Upper lobe of right lung (tissue), 1 donor: ENCODE measurements at regions not wholly inside any gene's neighbourhood (a gene's known extent, or its start where the extent isn't known, plus 50 kb on each side); places are given as distances from the start of the nearest gene placed in this dataset.

Source experiments
- ATAC-seq: fragments of 200-7000 bp; cut with Tn5 transposase; one replicate; pipeline ENCODE4 v1.9.1; 2020; ENCODE audit warnings: mild to moderate bottlenecking, moderate library complexity
- DNase-seq: peaks from one replicate; pipeline ENCODE4 v3.0.0-alpha.2; 2020
- H3K27ac ChIP-seq: fragments of 200-600 bp; one replicate; pipeline ENCODE4 v1.8.0; 2022
- H3K27me3 ChIP-seq: fragments of 200-600 bp; one replicate; pipeline ENCODE4 v1.8.0; 2022; ENCODE audit warnings: mild to moderate bottlenecking
- H3K36me3 ChIP-seq: fragments of 200-600 bp; one replicate; pipeline ENCODE4 v1.8.0; 2022
- H3K4me1 ChIP-seq: fragments of 200-600 bp; one replicate; pipeline ENCODE4 v1.8.0; 2022
- H3K4me3 ChIP-seq: fragments of 200-600 bp; one replicate; pipeline ENCODE4 v1.8.0; 2022; ENCODE audit warnings: mild to moderate bottlenecking
- H3K9me3 ChIP-seq: fragments of 200-600 bp; one replicate; pipeline ENCODE4 v1.8.0; 2022
- CTCF ChIP-seq: fragments of 200-600 bp; IDR thresholded peaks from one replicate; pipeline ENCODE4 v1.8.0; 2022; ENCODE audit warnings: antibody characterized with exemption
- intact Hi-C: fragments of 100-400 bp; cut with DNase I; formaldehyde crosslinking; loops from one replicate; pipeline ENCODE4 v1.11.0; 2022
- donor health status: DM: no; HTN: yes; CAD: no; lungs with severe emphysema.

- Histone ChIP-seq H3K27ac (no peak overlapping the region), H3K27me3 (no peaks in the 10 kb centered on the region), H3K4me1 (no peaks in the 10 kb centered on the region), H3K4me3 (no peak overlapping the region), H3K9me3 (peaks cover 4% of the 10 kb centered on the region), H3K36me3 (no peaks in the 10 kb centered on the region)
- ATAC-seq (no peak), DNase-seq (no peak)
- intact Hi-C loops, result no loop called here
- no peak for TF ChIP-seq CTCF
These were observed 129.1 kb upstream of the CARMIL1 start for GRCh38 chr6:25150031-25150430.

GRCh38 chr6:25150863-25151262, 128.3 kb upstream of the CARMIL1 start:
- DNase-seq (no peak), ATAC-seq (no peak)
- H3K9me3 ChIP-seq, result peaks cover 4% of the 10 kb centered on the region
- no peaks in the 10 kb centered on the region for H3K4me1 ChIP-seq
- H3K4me3 ChIP-seq, result no peak overlapping the region
- intact Hi-C loops, result no loop called here
- no peak for TF ChIP-seq CTCF
- no peak overlapping the region for H3K27ac ChIP-seq
- no peaks in the 10 kb centered on the region for H3K27me3 ChIP-seq
- no peaks in the 10 kb centered on the region for H3K36me3 ChIP-seq

- DNase-seq (no peak), ATAC-seq (peak; percentile 25)
- intact Hi-C loops, result no loop called here
- H3K9me3 ChIP-seq, result peaks cover 1% of the 10 kb centered on the region
- TF ChIP-seq CTCF, result no peak
- no peak overlapping the region for H3K4me3 ChIP-seq
- no peaks in the 10 kb centered on the region for H3K4me1 ChIP-seq
- H3K27me3 ChIP-seq, result no peaks in the 10 kb centered on the region
- no peaks in the 10 kb centered on the region for H3K36me3 ChIP-seq
- no peak overlapping the region for H3K27ac ChIP-seq
These were observed 126.1 kb upstream of the CARMIL1 start for GRCh38 chr6:25153079-25153478.

- Histone ChIP-seq H3K9me3 (peaks cover 3% of the 10 kb centered on the region), H3K4me1 (no peaks in the 10 kb centered on the region), H3K36me3 (no peaks in the 10 kb centered on the region), H3K27me3 (no peaks in the 10 kb centered on the region), H3K4me3 (no peak overlapping the region), H3K27ac (no peak overlapping the region)
- no peak for ATAC-seq
- intact Hi-C loops, result no loop called here
- no peak for TF ChIP-seq CTCF
- DNase-seq, result no peak
These were observed 125.1 kb upstream of the CARMIL1 start for GRCh38 chr6:25154034-25154596.

- no peaks in the 10 kb centered on the region for H3K27me3 ChIP-seq
- H3K9me3 ChIP-seq, result peaks cover 3% of the 10 kb centered on the region
- TF ChIP-seq CTCF, result no peak
- H3K36me3 ChIP-seq, result no peaks in the 10 kb centered on the region
- no peak overlapping the region for H3K4me3 ChIP-seq
- no peak overlapping the region for H3K27ac ChIP-seq
- no peak for ATAC-seq
- no peak for DNase-seq
- intact Hi-C loops, result no loop called here
- no peaks in the 10 kb centered on the region for H3K4me1 ChIP-seq
These were observed 124.0 kb upstream of the CARMIL1 start for GRCh38 chr6:25155211-25155610.

- no peaks in the 10 kb centered on the region for H3K4me1 ChIP-seq
- H3K4me3 ChIP-seq, result no peak overlapping the region
- H3K36me3 ChIP-seq, result no peaks in the 10 kb centered on the region
- peaks cover 3% of the 10 kb centered on the region for H3K9me3 ChIP-seq
- no peak for DNase-seq
- ATAC-seq, result no peak
- intact Hi-C loops, result no loop called here
- H3K27me3 ChIP-seq, result no peaks in the 10 kb centered on the region
- no peak for TF ChIP-seq CTCF
- H3K27ac ChIP-seq, result no peak overlapping the region
These were observed 123.1 kb upstream of the CARMIL1 start for GRCh38 chr6:25156123-25156522.
